ENCODE measurements at regions not wholly inside any gene's neighbourhood (a gene's known extent, or its start where the extent isn't known, plus 50 kb on each side); places are given as distances from the start of the nearest gene placed in this dataset.

- no peak for TF ChIP-seq MGA (IDR thresholded peaks at IDR 0.05)
Measured at GRCh38 chr12:107442326-107442987, 243.1 kb upstream of the PWP1 start (continued).
